ENCODE measurements at regions not wholly inside any gene's neighbourhood (a gene's known extent, or its start where the extent isn't known, plus 50 kb on each side); places are given as distances from the start of the nearest gene placed in this dataset.

DNA sequence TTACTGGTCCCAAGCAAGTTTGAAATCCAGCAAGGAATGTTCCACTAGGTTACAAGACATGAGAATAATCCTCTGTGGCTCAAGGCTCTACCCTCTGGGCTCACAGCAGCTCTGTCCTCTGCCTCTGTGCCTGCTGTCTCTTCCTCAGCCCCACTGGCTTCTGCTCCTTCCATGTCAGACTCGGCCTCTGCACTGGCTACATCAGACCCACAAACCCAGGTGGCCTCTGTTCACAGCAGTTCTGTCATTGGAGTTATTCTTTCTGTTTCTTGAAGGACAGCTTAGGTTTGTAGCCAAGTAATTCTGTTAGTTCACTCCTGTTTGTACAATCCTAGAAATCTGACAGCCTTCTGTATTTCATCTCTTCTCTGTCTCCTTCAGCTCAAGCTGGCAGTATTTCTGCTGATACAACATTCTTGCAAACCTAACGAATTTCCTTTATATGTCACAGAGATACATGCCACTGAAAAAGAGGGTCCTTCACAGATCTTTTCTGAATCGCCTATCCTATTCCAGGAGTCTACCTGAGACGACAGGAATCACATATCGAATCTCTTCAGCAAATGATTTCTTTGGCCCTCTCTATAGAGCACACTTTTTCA lies 227.8 kb upstream of the PLSCR5 start:
- no peak overlapping the region for H3K4me3 ChIP-seq
- intact Hi-C loops (cut with DNase I): no loop called here
- DNase-seq (no peak), ATAC-seq (peak; percentile 39 to 55)
- no peak overlapping the region for H3K27ac ChIP-seq
- H3K27me3 ChIP-seq (ENCODE audit: low read depth): no peaks in the 10 kb centered on the region
- TF ChIP-seq, protein P1, sequence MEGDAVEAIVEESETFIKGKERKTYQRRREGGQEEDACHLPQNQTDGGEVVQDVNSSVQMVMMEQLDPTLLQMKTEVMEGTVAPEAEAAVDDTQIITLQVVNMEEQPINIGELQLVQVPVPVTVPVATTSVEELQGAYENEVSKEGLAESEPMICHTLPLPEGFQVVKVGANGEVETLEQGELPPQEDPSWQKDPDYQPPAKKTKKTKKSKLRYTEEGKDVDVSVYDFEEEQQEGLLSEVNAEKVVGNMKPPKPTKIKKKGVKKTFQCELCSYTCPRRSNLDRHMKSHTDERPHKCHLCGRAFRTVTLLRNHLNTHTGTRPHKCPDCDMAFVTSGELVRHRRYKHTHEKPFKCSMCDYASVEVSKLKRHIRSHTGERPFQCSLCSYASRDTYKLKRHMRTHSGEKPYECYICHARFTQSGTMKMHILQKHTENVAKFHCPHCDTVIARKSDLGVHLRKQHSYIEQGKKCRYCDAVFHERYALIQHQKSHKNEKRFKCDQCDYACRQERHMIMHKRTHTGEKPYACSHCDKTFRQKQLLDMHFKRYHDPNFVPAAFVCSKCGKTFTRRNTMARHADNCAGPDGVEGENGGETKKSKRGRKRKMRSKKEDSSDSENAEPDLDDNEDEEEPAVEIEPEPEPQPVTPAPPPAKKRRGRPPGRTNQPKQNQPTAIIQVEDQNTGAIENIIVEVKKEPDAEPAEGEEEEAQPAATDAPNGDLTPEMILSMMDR (IDR thresholded peaks at IDR 0.05): no peak
- H3K4me1 ChIP-seq: no peaks in the 10 kb centered on the region
- no peaks in the 10 kb centered on the region for H3K36me3 ChIP-seq
- H3K9me3 ChIP-seq: no peaks in the 10 kb centered on the region

DNA sequence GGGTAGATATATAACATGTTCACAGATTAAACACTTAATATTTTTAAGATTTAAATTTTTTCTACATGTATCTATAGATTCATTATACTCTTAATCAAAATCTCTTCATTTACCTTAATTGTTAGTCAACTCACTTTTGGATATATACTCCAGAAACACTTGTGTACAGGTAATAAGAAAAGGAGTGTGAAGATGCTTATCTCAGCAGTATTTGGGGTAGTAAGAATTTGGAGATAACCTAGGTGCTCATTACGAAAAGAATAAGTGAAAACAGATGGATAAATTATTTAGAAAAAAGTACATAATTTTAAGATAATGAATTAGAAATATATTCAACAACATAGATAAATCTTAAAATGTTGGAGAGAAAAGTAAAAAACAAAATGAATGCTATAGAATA lies 226.5 kb upstream of the PLSCR5 start:
- TF ChIP-seq, protein P1 (IDR thresholded peaks at IDR 0.05): no peak

DNA sequence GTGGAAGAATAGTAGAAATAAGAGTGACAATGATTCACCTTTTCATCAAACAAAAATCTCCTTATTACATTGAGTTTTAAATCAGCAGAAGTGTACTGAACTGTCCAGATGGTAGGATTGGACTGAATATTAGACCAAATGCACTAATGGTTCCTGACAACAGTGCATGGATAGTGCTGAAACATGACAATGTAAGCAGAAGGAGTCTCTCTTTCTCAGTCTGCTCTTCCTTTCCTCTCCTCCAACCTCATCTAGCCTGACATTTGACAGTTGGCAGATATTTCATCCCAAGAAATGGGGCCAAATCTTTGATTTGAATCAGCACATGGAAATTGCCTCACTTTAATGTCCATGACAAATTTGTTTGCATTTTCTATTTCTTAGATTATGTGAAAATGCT lies 225.1 kb upstream of the PLSCR5 start:
- no peaks in the 10 kb centered on the region for H3K9me3 ChIP-seq
- no peaks in the 10 kb centered on the region for H3K4me1 ChIP-seq
- H3K4me3 ChIP-seq: no peak overlapping the region
- TF ChIP-seq, protein P1 (IDR thresholded peaks at IDR 0.05): no peak
- intact Hi-C loops (cut with DNase I): no loop called here
- ATAC-seq (no peak), DNase-seq (no peak)
- no peaks in the 10 kb centered on the region for H3K36me3 ChIP-seq
- H3K27ac ChIP-seq: no peak overlapping the region
- H3K27me3 ChIP-seq (ENCODE audit: low read depth): no peaks in the 10 kb centered on the region

More for the DNA sequence above, 226.5 kb upstream of the PLSCR5 start:
- DNase-seq (no peak), ATAC-seq (no peak)
- H3K36me3 ChIP-seq: no peaks in the 10 kb centered on the region
- intact Hi-C loops (cut with DNase I): no loop called here
- no peaks in the 10 kb centered on the region for H3K27me3 ChIP-seq (ENCODE audit: low read depth)
- H3K4me3 ChIP-seq: no peak overlapping the region
- no peak overlapping the region for H3K27ac ChIP-seq
- no peaks in the 10 kb centered on the region for H3K9me3 ChIP-seq
- H3K4me1 ChIP-seq: no peaks in the 10 kb centered on the region

DNA sequence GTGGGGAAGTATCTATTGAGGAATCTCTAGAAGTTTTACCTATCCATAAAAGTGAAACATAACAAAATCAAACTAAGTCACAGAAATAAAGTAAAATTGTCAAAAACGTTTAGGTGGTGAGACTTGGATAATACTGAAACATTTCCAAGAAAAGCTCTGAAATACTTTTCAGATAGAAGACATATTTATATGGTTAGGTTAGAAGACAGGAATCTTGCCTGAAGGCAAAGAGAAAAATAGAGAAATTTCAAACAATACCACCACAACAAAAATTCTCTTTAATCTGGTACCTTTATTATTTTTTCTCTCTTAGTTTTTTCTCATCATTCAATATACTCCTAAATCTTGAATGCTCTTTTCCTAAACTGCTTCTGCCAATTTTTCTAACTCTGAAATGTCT lies 222.7 kb upstream of the PLSCR5 start:
- DNase-seq: no peak
- H3K27me3 ChIP-seq (ENCODE audit: low read depth): no peaks in the 10 kb centered on the region
- TF ChIP-seq, protein P1 (IDR thresholded peaks at IDR 0.05): no peak
- no peaks in the 10 kb centered on the region for H3K4me1 ChIP-seq
- no peak overlapping the region for H3K27ac ChIP-seq
- H3K4me3 ChIP-seq: no peak overlapping the region
- intact Hi-C loops (cut with DNase I): no loop called here
- no peak for ATAC-seq
- H3K9me3 ChIP-seq: no peaks in the 10 kb centered on the region
- H3K36me3 ChIP-seq: no peaks in the 10 kb centered on the region

DNA sequence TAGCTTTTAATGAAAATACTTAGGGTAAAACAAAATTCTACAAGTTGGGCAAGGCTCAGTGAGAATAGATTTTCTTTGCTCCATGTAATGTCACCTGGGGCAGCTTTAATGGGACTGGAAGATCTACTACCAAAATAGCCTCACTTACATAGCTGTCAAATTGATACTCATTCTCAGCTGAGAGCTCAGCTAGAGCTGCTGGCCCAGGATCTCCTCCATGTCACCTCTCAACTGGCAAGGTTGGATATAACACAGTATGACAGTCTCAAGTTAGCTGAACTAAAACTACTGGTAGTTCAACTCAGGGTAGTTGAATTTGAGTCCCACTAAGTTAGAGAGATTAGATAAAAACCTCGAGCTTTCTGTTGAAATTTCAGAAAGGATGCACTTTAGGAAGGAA lies 218.5 kb upstream of the PLSCR5 start:
- intact Hi-C loops (cut with DNase I): no loop called here
- DNase-seq: no peak

More for the DNA sequence above, 218.5 kb upstream of the PLSCR5 start:
- ATAC-seq: no peak
- no peak overlapping the region for H3K4me3 ChIP-seq
- no peak overlapping the region for H3K27ac ChIP-seq
- H3K4me1 ChIP-seq: no peaks in the 10 kb centered on the region
- H3K36me3 ChIP-seq: no peaks in the 10 kb centered on the region
- TF ChIP-seq, protein P1 (IDR thresholded peaks at IDR 0.05): no peak
- H3K27me3 ChIP-seq (ENCODE audit: low read depth): no peaks in the 10 kb centered on the region
- no peaks in the 10 kb centered on the region for H3K9me3 ChIP-seq

Measured in lower lobe of right lung (tissue), 2 donors.